HG02571 (cell line): ENCODE measurements at regions not wholly inside any gene's neighbourhood (a gene's known extent, or its start where the extent isn't known, plus 50 kb on each side); places are given as distances from the start of the nearest gene placed in this dataset.
A peak's percentile ranks its signal among the peaks of the same experiment; 100 is the strongest.
"Not testable (repeated sequence)": the region's sequence is repeated elsewhere in the genome, so short reads cannot be mapped to it uniquely, and the experiment has no call there.

Source experiments
- ATAC-seq: cut with Tn5 transposase; IDR thresholded peaks from one replicate; pipeline ENCODE4 v1.9.1; 2021; ENCODE audit warnings: mild to moderate bottlenecking, moderate library complexity; ENCODE audit not compliant: unreplicated experiment

DNA sequence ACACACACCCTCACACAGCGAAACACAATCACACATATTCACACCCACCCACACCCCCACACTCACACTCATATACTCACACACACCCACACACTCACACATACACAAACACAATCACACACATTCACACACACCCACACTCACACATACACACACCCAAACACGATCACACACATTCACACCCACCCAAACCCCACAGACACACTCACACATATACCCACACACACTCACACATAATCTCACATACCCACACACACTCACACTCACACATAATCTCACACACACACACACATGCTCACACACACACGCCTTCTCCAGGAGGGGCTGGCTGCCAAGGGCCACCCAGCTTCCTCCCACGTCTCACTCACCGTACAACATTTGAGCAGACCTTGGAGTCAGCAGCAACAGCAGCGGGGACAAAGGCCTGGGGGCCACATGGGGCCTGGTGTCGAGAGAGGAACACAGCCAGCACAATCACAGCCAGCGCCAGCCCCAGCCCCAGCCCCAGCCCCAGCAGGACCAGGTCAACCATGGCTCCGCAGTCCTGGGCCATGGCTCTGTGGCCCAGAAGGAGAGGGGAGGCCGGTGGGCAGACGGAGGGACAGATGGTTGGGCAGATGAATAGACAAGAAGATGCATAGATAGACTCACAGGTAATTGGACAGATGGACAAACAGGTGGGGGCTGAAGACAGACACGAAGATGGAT lies 932.9 kb downstream of the TUBA3C start:
- not testable (repeated sequence) for ATAC-seq

DNA sequence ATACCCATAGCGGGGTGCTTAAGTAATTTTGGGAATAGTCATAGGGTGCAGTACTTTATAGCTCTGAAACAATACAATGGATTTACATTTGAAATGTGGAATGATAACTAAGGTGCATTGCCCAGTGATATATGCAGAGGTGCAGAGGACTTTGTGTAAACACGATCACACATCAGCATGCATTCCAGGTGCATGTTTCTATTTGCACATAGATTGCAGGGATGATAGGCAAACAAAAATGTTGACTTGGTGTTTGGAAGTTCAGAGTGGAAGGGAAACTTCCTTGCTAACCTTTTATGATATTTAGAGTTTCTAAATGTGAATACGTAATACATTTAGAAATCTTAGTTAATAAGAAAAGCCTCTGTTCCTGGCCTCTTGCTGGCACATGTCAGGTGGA lies 941.5 kb downstream of the TUBA3C start:
- not testable (repeated sequence) for ATAC-seq

DNA sequence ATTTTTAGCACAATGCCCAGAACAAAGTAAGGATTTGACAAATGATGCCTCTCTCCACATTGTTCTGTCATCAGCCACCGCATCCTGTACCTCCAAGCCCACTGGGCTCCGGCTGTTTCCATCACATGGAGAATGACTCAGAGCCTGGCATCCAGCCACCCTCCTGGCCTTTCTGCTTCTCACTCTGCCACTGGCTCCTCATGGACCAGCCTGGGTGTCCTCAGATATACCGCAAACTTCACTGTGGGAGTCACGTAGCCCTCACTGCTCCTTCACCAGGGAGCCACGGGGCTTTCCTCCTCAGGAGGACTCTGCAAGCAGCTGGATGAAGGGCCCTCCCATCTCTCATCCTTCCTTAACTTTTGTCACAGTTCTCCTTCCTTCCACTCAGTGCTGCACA lies 943.0 kb downstream of the TUBA3C start:
- not testable (repeated sequence) for ATAC-seq

DNA sequence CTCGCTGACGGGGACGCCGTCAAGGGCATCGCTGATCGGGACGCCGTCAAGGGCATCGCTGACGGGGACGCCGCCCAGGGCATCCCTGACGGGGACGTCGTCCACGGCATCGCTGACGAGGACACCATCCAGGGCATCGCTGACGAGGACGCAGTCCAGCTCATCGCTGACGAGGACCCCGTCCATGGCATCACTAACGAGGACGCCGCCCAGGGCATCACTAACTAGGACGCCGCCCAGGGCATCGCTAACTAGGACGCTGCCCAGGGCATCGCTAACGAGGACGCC lies 945.2 kb downstream of the TUBA3C start:
- ATAC-seq: no peak

DNA sequence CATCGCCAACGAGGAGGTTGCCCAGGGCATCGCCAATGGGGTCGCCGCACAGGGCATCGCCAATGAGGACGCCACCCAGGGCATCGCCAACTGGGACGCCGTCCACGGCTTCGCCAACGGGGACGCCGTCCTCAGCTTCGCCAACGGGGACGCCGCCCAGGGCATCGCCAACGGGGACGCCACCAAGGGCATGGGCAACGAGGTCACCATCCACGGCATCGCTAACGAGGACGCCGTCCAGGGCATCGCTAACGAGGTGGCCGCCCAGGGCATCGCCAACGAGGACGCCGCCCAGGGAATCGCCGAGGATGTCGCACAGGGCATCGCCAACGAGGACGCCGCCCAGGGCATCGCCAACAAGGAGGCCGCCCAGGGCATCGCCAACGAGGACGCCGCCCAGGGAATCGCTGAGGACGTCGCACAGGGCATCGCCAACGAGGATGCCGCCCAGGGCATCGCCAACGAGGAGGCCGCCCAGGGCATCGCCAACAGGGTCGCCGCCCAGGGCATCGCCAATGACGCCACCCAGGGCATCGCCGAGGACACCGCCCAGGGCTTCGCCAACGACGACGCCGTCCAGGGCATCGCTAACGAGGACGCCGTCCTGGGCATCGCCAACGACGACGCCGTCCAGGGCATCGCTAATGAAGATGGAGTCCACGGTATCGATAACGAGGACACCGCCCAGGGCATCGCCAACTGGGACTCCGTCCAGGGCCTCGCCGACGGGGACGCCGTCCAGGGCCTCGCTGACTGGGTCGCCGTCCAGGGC lies 945.7 kb downstream of the TUBA3C start:
- ATAC-seq: no peak

DNA sequence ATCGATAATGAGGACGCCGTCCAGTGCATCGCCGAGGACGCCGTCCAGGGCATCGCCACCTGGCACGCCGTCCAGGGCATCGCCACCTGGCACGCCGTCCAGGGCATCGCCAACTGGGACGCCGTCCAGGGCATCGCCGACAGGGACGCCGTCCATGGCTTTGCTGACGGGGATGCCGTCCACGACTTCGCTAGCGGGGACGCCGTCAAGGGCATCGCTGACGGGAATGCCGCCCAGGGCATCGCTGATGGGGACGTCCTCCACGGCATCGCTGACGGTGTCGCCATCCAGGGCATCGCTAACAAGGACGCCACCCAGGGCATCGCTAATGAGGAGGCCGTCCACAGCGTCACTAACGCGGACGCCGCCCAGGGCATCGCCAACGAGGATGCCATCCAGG lies 946.5 kb downstream of the TUBA3C start:
- ATAC-seq: no peak

DNA sequence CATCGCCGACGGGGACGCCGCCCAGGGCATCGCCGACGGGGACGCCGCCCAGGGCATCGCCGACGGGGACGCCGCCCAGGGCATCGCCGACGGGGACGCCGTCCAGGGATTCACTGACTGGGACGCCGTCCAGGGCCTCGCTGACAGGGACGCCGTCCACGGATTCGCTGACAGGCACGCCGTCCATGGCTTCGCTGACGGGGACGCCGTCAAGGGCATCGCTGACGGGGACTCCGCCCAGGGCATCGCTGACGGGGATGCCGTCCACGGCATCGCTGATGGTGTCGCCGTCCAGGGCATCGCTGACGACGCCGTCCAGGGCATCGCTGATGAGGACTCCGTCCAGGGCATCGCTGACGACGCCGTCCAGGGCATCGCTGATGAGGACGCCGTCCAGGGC lies 947.2 kb downstream of the TUBA3C start:
- not testable (repeated sequence) for ATAC-seq

DNA sequence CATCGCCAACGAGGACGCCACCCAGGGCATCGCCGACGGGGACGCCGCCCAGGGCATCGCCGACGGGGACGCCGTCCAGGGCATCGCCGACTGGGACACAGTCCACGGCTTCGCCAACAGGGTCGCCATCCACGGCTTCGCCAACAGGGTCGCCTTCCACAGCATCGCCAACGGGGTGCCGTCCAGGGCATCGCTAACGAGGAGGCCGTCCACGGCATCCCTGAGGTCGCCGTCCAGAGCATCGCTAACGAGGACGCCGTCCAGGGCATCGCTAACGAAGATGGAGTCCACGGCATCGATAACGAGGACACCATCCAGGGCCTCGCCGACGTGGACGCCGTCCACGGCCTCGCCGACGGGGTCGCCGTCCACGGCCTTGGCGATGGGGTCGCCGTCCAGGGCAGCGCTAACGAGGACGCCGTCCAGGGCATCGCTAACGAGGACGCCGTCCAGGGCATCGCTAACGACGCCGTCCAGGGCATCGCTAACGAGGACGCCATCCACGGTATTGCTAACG lies 947.8 kb downstream of the TUBA3C start:
- ATAC-seq: no peak

DNA sequence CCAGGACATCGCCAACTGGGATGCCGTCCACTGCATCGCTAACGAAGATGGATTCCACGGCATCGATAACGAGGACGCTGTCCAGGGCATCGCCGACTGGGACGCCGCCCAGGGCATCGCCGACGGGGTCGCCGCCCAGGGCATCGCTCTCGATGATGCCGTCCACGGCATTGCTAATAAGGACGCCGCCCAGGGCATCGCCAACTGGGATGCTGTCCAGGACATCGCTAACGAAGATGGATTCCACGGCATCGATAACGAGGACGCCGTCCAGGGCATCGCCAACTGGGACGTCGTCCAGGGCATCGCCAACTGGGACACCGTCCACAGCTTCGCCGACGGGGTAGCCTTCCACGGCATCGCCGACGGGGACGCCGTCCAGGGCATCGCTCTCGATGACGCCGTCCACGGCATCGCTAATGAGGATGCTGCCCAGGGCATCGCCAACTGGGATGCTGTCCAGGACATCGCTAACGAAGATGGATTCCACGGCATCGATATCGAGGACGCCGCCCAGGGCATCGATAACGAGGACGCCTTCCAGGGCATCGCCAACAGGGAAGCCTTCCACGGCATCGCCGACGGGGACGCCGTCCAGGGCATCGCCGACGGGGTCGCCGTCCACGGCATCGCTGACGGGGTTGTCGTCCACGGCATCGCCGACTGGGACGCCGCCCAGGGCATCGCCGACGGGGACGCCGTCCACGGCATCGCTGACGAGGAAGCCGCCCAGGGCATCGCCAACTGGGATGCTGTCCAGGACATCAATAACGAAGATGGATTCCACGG lies 948.4 kb downstream of the TUBA3C start:
- ATAC-seq: no peak

DNA sequence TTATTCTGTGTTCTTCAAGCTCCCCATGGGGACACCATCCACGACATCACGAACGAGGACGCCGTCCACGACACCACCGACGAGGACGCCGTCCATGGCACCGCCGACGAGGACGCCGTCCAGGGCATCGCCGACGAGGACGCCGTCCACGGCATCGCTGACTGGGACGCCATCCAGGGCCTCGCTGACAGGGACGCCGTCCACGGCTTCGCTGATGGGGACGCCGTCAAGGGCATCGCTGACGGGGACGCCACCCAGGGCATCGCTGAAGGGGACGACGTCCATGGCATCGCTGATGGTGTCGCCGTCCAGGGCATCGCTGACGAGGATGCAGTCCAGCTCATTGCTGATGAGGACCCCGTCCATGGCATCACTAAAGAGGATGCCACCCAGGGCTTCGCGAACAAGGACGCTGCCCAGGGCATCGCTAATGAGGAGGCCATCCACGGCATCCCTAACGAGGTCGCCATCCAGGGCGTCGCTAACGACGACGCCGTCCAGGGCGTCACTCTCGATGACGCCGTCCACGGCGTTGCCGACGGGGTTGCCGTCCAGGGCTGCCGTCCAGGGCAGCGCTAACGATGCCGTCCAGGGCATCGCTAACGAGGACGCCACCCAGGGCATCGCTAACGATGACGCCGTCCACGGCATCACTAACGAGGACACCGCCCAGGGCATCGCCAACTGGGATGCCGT lies 949.2 kb downstream of the TUBA3C start:
- ATAC-seq: no peak

DNA sequence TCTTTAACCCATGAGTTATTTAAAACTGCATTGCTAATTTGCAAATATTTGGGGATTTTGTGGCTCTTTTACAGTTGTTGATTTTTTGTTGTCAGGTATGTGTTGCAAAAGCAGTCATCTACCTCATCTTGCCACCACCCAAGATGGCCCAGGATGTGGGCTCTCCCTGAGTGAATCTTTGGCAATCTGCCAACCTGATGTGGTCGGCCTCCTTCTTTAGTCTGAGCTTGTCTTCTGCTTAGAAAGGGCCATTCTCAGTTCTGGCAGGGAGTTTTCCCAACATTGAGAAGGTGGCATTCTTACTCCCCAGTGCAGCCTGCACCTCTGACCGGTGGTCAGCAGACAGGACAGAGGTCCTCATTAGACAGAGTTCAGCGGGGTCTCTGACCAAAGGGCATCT lies 957.2 kb downstream of the TUBA3C start:
- ATAC-seq: not testable (repeated sequence)

DNA sequence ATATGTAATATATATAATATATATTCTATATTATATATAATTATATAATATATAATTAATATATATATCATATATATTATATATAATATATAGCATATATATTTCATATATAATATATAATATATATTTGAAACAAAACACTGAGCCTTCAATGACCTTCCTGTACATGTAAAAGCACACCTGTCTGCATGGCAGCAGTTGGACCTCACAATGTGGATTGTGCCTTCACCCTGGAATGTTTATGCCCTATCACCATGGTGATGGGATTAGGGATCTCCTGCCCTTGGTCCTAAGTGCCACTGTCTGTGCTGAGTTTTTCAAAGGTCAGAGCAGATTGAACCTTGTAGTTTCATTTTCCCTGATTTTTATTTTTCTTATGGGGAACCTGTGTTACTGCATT lies 966.9 kb downstream of the TUBA3C start:
- not testable (repeated sequence) for ATAC-seq

DNA sequence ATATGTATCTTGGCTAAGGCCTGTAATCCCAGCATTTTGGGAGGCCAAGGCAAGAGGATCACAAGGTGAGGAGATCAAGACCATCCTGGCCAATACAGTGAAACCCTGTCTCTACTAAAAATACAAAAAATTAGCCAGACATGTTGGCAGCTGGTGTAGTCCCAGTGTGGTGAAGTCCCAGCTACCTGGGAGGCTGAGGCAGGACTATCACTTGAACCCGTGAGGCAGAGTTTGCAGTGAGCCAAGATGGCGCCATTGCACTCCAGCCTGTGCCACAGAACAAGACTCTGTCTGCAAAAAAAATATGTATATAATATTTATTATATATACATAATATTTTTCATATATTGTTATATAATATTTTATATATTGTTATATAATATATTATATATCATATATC lies 968.1 kb downstream of the TUBA3C start:
- ATAC-seq: not testable (repeated sequence)

DNA sequence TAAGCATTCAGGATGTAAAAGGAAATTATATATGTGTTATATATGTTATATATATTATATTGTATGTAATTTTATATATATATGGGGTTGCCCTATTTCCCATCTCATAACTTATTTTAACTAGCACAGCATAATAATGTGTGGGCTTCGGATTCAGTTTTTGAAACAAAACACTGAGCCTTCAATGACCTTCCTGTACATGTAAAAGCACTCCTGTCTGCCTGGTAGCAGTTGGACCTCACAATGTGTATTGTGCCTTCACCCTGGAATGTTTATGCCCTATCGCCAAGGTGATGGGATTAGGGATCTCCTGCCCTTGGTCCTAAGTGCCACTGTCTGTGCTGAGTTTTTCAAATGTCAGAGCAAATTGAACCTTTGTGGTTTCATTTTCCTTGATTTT lies 968.8 kb downstream of the TUBA3C start:
- ATAC-seq: no peak

DNA sequence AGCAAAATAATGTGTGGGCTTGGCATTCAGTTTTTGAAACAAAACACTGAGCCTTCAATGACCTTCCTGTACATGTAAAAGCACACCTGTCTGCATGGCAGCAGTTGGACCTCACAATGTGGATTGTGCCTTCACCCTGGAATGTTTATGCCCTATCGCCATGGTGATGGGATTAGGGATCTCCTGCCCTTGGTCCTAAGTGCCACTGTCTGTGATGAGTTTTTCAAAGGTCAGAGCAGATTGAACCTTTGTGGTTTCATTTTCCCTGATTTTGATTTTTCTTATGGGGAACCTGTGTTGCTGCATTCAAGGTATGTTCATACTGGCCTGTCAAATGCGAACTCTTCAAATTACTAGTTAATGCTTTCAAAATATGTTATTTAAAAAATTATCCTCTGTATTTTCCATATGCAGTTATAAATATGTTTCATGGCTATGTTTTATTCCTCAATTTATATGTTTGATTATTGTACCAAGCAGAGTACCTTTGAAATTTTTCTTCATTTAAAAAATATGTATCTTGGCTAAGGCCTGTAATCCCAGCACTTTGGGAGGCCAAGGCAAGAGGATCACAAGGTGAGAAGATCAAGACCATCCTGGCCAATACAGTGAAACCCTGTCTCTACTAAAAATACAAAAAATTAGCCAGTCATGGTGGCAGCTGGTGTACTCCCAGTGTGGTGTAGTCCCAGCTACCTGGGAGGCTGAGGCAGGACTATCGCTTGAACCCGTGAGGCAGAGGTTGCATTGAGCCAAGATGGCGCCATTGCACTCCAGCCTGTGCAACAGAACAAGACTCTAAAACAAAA lies 969.7 kb downstream of the TUBA3C start:
- peak; percentile 63 for ATAC-seq

DNA sequence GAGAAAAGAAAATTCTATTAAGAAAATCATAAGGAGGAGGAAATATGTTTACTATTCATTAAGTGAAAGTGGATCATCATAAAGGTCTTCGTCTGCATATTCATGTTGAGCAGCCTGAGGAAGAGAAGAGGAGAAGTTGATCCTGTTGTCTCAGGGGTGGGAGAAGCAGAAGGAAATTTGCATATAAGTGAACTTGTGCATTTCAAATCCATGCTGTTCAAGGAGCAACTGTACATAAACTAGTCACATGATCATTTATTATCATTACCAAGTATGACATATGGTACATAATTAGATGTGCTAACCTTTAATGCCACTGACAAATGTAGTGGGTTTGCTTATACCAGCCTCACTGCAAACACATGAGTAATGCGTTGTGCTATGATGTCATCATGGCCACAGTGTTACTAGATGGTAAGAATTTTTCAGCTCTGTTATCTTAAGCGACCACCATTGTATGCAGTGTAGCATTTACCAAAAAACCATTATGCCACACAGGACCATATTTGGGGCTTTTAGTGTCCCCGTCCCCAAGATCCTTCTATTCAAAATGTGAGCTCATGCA lies 976.9 kb downstream of the TUBA3C start:
- ATAC-seq: not testable (repeated sequence)

DNA sequence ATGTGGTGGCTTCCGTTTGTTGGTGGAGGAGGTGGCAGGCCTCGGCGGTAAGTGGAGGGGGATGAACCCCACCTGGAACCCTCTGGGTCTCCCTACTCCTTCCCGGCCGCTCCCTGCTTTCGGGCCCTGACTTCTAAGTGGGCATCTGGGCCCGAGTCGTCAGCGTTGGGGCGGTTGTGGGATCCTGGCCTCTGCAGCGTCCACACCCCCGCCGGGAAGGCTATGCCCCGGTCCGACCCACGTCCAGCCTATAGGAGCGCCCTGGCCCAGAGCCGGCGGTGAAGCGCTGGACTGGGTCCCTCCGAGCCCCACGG lies 986.3 kb downstream of the TUBA3C start:
- not testable (repeated sequence) for ATAC-seq

DNA sequence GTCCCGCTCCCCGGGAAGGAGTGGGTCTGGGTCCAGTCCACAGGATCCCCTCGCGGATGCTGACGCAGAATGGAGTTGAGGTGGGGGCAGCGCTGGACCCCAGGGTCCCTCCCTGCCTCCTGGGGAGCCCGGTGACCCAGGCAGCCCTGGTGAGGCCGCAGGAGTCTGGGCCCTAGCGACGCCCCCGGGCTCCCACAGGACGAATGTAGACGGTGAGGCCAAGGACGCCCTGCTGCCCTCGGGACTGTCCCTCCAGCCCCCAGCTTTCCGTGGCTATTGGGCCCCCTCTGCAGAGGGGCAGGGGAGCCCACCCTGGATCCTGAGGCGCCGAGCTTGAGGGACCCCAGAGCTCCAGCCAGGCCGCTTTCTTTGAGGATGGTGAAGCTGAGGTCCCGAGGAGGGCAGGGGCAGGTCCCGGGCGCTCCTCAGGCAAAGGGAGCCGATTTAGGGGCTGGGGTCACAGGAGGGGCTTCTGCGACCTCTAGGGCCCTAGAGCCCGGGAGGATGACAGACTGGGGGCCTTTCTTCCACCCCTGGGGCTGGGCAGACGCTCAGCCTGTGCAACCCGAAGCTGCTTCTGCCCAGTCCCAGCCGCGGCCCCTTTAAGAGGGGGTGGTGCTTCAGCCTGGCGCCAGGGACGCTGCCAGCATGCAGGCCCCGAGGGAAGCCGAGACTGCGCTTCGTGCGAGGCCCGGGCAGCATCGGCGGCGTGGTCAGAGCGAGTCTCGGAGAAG lies 986.8 kb downstream of the TUBA3C start:
- not testable (repeated sequence) for ATAC-seq

DNA sequence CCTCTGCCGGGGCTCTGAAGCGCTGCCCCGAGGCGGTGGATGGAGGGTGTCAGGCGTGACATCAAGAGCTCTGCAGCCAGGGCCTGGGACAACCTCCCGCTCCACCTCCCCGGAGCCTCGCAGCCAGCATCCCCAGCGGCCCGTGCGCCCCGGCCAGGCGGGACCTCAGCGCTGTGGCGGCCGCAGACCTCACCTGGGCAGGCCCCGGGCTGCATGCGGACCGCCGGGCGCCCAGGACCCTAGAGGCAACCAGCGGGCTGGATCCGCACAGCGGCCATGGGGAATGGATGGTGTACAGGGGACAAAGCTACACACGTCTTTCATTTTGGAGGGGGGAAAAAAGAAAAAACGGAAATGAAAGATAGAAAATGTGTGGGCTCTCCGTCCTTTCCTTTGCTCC lies 987.5 kb downstream of the TUBA3C start:
- not testable (repeated sequence) for ATAC-seq
